Adrenal gland (tissue), 9 donors: ENCODE measurements at regions not wholly inside any gene's neighbourhood (a gene's known extent, or its start where the extent isn't known, plus 50 kb on each side); places are given as distances from the start of the nearest gene placed in this dataset.

Experiments
- DNase-seq, 7 donors: peaks; one replicate each; pipeline ENCODE4 v3.0.0-alpha.2; 2019 to 2020
- H3K27ac ChIP-seq, 5 donors: fragments of 200-600 bp; sonication (generic) in 4 of 5; 1 replicate in 3 of 5; 2 replicates in 2 of 5; pipeline versions ENCODE4 v1.5.1 to v1.8.0; 2016 to 2020; ENCODE audit warnings: mild to moderate bottlenecking in 1 of 5
- H3K27me3 ChIP-seq: fragments of 200-600 bp; 2 replicates; pipeline ENCODE4 v1.8.0; 2021
- H3K36me3 ChIP-seq, 2 donors: fragments of 200-600 bp; replicated peaks in 1 of 2; 1 replicate in 1 of 2; 2 replicates in 1 of 2; pipeline versions ENCODE4 v1.5.1 to v1.8.0; 2018 to 2022
- H3K4me1 ChIP-seq, 2 donors: fragments of 200-600 bp; replicated peaks in 1 of 2; 1 replicate in 1 of 2; 2 replicates in 1 of 2; pipeline versions ENCODE4 v1.5.1 to v1.8.0; 2018 to 2021
- H3K4me3 ChIP-seq, 4 donors: fragments of 200-600 bp; sonication (generic) in 3 of 4; one replicate each; pipeline ENCODE4 v1.5.1; 2016 to 2018
- H3K9me3 ChIP-seq, 3 donors: fragments of 200-600 bp; sonication (generic) in 1 of 3; replicated peaks in 1 of 3; 1 replicate in 2 of 3; 2 replicates in 1 of 3; pipeline versions ENCODE4 v1.5.1 to v1.8.0; 2016 to 2021
- CTCF ChIP-seq, 6 experiments: fragments of 450-650 bp in 4 of 6; fragments of 200-600 bp in 2 of 6; sonication (generic) in 1 of 6; IDR thresholded peaks; 1 replicate in 5 of 6; 2 replicates in 1 of 6; pipeline versions ENCODE4 v1.5.1 to v1.8.0; 2016 to 2021; ENCODE audit warnings: antibody characterized with exemption in 6 of 6, mild to moderate bottlenecking in 2 of 6, moderate library complexity in 1 of 6
- POLR2A ChIP-seq, 2 donors: fragments of 450-650 bp; IDR thresholded peaks; one replicate each; pipeline ENCODE4 v1.6.1; 2017; ENCODE audit warnings: antibody characterized with exemption in 2 of 2, mild to moderate bottlenecking in 2 of 2, moderate library complexity in 1 of 2
- WGBS, 4 donors: extraction: QIAGEN DNeasy Blood & Tissue Kit in 2 of 4; methylation state at CpG; one replicate each; pipeline versions ENCODE4 v1.1.5 to v1.1.7; 2013 to 2017; 5-methylcytosine and 5-hydroxymethylcytosine counted together
- intact Hi-C, 2 donors: fragments of 100-400 bp; cut with DNase I; formaldehyde crosslinking; loops; one replicate each; pipeline versions ENCODE4 v1.14.1 to v1.15.0; 2022 to 2023
- donor health status: healthy with polysubstance abuse.
- donor health status: Bipolar disorder and iron deficiency.
- donor health status: DM: yes; HTN: yes; CAD: no.
- donor health status: DM: no; HTN: no; CAD: no.
- donor health status: DM: no; HTN: no; CAD: no.

GRCh38 chr6:81128671-81129070, 623.8 kb downstream of the TENT5A start:
- no peaks in the 10 kb centered on the region for H3K27me3 ChIP-seq
- intact Hi-C loops = no loop called here
- WGBS, 4 donors = 33 to 58% (median 53%) methylated on average over 1 of the region's 1 CpG
- no peak for DNase-seq
- no peak overlapping the region for H3K27ac ChIP-seq
- no peaks in the 10 kb centered on the region for H3K36me3 ChIP-seq
- no peaks in the 10 kb centered on the region for H3K4me1 ChIP-seq
- no peak overlapping the region for H3K4me3 ChIP-seq
- H3K9me3 ChIP-seq = no peaks in the 10 kb centered on the region
- TF ChIP-seq CTCF (IDR thresholded peaks at IDR 0.05) (no peak), POLR2A (IDR thresholded peaks at IDR 0.05) (no peak)

- no peak overlapping the region for H3K4me3 ChIP-seq
- no peaks in the 10 kb centered on the region for H3K27me3 ChIP-seq
- H3K36me3 ChIP-seq = no peaks in the 10 kb centered on the region
- H3K9me3 ChIP-seq = no peaks in the 10 kb centered on the region
- H3K27ac ChIP-seq = no peak overlapping the region
- TF ChIP-seq CTCF (IDR thresholded peaks at IDR 0.05) (no peak), POLR2A (IDR thresholded peaks at IDR 0.05) (no peak)
- H3K4me1 ChIP-seq = no peaks in the 10 kb centered on the region
- DNase-seq = no peak
- 71 to 80% (median 76%) methylated on average over 2 of the region's 2 CpGs for WGBS, 4 donors
- intact Hi-C loops = no loop called here
Observed at GRCh38 chr6:81126150-81126549, 626.3 kb downstream of the TENT5A start.

- Histone ChIP-seq H3K4me3 (no peak overlapping the region), H3K9me3 (no peaks in the 10 kb centered on the region), H3K4me1 (no peaks in the 10 kb centered on the region), H3K27ac (no peak overlapping the region), H3K36me3 (no peaks in the 10 kb centered on the region), H3K27me3 (no peaks in the 10 kb centered on the region)
- TF ChIP-seq POLR2A (IDR thresholded peaks at IDR 0.05) (no peak), CTCF (IDR thresholded peaks at IDR 0.05) (no peak)
- DNase-seq = no peak
- WGBS, 4 donors = 84 to 95% (median 87%) methylated on average over 3 of the region's 3 CpGs
- intact Hi-C loops = no loop called here
Observed at GRCh38 chr6:81120280-81120679, 632.2 kb downstream of the TENT5A start.

GRCh38 chr6:81105998-81106397, 646.5 kb downstream of the TENT5A start:
- DNase-seq = no peak
- no peaks in the 10 kb centered on the region for H3K9me3 ChIP-seq
- H3K27me3 ChIP-seq = no peaks in the 10 kb centered on the region
- no peak overlapping the region for H3K4me3 ChIP-seq
- TF ChIP-seq CTCF (IDR thresholded peaks at IDR 0.05) = no peak
- TF ChIP-seq POLR2A (IDR thresholded peaks at IDR 0.05) = no peak
- WGBS, 4 donors = 51 to 75% (median 57%) methylated on average over 1 of the region's 1 CpG
- no peaks in the 10 kb centered on the region for H3K36me3 ChIP-seq
- no peak overlapping the region for H3K27ac ChIP-seq
- intact Hi-C loops = no loop called here
- H3K4me1 ChIP-seq = no peaks in the 10 kb centered on the region
